ENCODE measurements at regions not wholly inside any gene's neighbourhood (a gene's known extent, or its start where the extent isn't known, plus 50 kb on each side); places are given as distances from the start of the nearest gene placed in this dataset.

DNA sequence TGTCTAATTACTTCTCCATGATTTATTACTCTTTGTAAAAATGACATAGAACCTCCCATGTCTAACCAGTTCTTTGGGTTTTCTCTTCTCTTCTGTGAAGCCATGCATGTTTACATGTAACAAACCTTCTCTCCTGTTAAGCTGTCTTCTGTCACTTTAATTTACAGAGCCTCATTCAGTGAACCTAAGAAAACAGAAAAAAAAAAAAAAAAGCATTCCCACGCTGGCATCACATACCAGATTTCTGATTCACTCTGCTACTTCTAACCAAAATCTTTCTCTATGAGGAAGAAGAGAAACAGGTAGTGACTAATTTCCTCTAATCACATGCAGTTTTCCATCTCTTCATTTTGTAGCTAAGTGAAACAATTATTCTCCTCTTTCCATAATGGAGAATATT is 141.4 kb upstream of the CXADR start (continued):
- TF ChIP-seq, protein P1, sequence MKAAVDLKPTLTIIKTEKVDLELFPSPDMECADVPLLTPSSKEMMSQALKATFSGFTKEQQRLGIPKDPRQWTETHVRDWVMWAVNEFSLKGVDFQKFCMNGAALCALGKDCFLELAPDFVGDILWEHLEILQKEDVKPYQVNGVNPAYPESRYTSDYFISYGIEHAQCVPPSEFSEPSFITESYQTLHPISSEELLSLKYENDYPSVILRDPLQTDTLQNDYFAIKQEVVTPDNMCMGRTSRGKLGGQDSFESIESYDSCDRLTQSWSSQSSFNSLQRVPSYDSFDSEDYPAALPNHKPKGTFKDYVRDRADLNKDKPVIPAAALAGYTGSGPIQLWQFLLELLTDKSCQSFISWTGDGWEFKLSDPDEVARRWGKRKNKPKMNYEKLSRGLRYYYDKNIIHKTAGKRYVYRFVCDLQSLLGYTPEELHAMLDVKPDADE (IDR thresholded peaks at IDR 0.05), result no peak
- TF ChIP-seq NANOG (IDR thresholded peaks at IDR 0.05; ENCODE audit: borderline replicate concordance), result no peak
- no peak for TF ChIP-seq STAT1 (IDR thresholded peaks at IDR 0.05; ENCODE audit: unreplicated experiment)

DNA sequence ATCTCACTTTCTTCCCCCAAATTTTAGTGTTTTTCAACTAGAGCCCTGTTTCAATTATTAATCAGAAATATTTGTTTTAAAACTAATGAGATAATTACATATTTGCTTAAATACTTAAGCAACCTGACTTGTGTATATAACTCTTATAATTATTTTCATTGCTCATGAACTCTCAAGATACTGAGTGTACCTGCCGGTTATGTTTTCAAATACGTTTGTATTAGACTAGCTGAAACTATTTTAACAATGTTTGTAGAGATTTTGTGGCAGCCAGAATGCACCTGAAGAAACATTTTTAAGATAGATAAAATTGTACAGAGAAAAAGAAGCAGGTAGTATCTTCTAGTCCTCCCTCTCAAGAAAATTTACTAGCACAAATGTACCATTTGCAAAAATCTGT is 140.6 kb upstream of the CXADR start:
- H3K9me3 Mint-ChIP-seq, result peaks cover 18% of the 10 kb centered on the region
- no peak for TF ChIP-seq EZH2phosphoT487 (IDR thresholded peaks at IDR 0.05; ENCODE audit: unreplicated experiment)
- TF ChIP-seq, protein P2, sequence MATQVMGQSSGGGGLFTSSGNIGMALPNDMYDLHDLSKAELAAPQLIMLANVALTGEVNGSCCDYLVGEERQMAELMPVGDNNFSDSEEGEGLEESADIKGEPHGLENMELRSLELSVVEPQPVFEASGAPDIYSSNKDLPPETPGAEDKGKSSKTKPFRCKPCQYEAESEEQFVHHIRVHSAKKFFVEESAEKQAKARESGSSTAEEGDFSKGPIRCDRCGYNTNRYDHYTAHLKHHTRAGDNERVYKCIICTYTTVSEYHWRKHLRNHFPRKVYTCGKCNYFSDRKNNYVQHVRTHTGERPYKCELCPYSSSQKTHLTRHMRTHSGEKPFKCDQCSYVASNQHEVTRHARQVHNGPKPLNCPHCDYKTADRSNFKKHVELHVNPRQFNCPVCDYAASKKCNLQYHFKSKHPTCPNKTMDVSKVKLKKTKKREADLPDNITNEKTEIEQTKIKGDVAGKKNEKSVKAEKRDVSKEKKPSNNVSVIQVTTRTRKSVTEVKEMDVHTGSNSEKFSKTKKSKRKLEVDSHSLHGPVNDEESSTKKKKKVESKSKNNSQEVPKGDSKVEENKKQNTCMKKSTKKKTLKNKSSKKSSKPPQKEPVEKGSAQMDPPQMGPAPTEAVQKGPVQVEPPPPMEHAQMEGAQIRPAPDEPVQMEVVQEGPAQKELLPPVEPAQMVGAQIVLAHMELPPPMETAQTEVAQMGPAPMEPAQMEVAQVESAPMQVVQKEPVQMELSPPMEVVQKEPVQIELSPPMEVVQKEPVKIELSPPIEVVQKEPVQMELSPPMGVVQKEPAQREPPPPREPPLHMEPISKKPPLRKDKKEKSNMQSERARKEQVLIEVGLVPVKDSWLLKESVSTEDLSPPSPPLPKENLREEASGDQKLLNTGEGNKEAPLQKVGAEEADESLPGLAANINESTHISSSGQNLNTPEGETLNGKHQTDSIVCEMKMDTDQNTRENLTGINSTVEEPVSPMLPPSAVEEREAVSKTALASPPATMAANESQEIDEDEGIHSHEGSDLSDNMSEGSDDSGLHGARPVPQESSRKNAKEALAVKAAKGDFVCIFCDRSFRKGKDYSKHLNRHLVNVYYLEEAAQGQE (IDR thresholded peaks at IDR 0.05; ENCODE audit: unreplicated experiment), result no peak
- no peak for TF ChIP-seq NANOG (IDR thresholded peaks at IDR 0.05; ENCODE audit: borderline replicate concordance)
- TF ChIP-seq EZH2 (IDR thresholded peaks at IDR 0.05; ENCODE audit: low read depth, unreplicated experiment), result no peak
- H4K20me1 ChIP-seq (replicated peaks; ENCODE audit: insufficient read depth), result no peaks in the 10 kb centered on the region
- H3K9me2 ChIP-seq (ENCODE audit: insufficient read depth), result no peaks in the 10 kb centered on the region
- H3K36me3 Mint-ChIP-seq (ENCODE audit: low read depth), result peaks cover 24% of the 10 kb centered on the region
- H3K4me1 ChIP-seq (ENCODE audit: insufficient read depth), result peaks cover 10% of the 10 kb centered on the region; the same call in 1 of the 2 replicates
- H3K4me3 Mint-ChIP-seq, result no peak overlapping the region
- ATAC-seq, result no peak
- no peak overlapping the region for H3K27ac ChIP-seq (ENCODE audit: low read depth)
- H3K4me1 Mint-ChIP-seq, result peaks cover 29% of the 10 kb centered on the region
- H3K36me3 ChIP-seq (ENCODE audit: insufficient read depth), result no peaks in the 10 kb centered on the region
- no peak overlapping the region for H2AFZ ChIP-seq
- no peaks in the 10 kb centered on the region for H3K79me2 ChIP-seq (replicated peaks; ENCODE audit: insufficient read depth)
- no peak overlapping the region for H3K4me3 ChIP-seq
- H3K4me2 ChIP-seq, result no peak overlapping the region
- H3K27ac Mint-ChIP-seq, result no peak overlapping the region
- no peaks in the 10 kb centered on the region for H3K27me3 Mint-ChIP-seq (ENCODE audit: insufficient read depth, low read depth, poor library complexity)
- no peak for DNase-seq (ENCODE audit: low spot score)
- no peaks in the 10 kb centered on the region for H3K27me3 ChIP-seq (ENCODE audit: insufficient read depth)
- no peaks in the 10 kb centered on the region for H3F3A ChIP-seq (replicated peaks; ENCODE audit: low read depth)

DNA sequence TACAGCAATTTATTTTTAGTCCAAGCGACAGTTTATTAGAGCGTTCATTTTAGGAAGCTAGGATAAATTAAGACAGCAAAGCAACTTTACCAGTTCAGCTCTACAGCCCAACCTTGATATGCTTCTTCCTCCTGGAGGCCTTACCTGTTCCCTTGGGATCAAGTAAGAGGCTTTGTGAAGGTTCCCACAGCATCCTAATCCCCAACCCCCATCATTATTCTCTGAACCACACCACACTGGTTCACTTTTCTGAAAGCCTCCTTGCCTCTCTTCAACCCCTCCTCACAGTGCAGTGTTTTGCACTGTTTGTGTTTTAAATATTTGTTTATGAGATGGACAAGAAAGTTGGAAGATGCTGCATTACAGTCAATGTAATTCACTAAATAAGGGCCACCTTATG is 126.3 kb upstream of the CXADR start:
- 0 out of 2 replicates have a peak overlapping the region, but pooled peaks have one; percentile 11 for H3K4me3 ChIP-seq
- H3K27ac ChIP-seq (ENCODE audit: low read depth), result no peak overlapping the region
- Mint-ChIP-seq H3K36me3 (ENCODE audit: low read depth) (peaks cover 10% of the 10 kb centered on the region; the same call in 2 of the 3 replicates), H3K9me3 (peaks cover 25% of the 10 kb centered on the region), H3K4me1 (peaks cover 15% of the 10 kb centered on the region; the same call in 2 of the 3 replicates), H3K27me3 (ENCODE audit: insufficient read depth, low read depth, poor library complexity) (no peaks in the 10 kb centered on the region), H3K4me3 (peak overlapping the region; percentile 3; the same call in 1 of the 3 replicates), H3K27ac (peak overlapping the region; percentile 89)
- H3K4me2 ChIP-seq, result peak overlapping the region; percentile 34
- no peaks in the 10 kb centered on the region for H3K9me2 ChIP-seq (ENCODE audit: insufficient read depth)
- ATAC-seq, result peak; percentile 93
- no peaks in the 10 kb centered on the region for H3F3A ChIP-seq (replicated peaks; ENCODE audit: low read depth)
- H3K27me3 ChIP-seq (ENCODE audit: insufficient read depth), result no peaks in the 10 kb centered on the region
- no peaks in the 10 kb centered on the region for H4K20me1 ChIP-seq (replicated peaks; ENCODE audit: insufficient read depth)
- H2AFZ ChIP-seq, result peak overlapping the region; percentile 58
- H3K4me1 ChIP-seq (ENCODE audit: insufficient read depth), result peaks cover 10% of the 10 kb centered on the region
- DNase-seq (ENCODE audit: low spot score), result peak; percentile 39
- H3K79me2 ChIP-seq (replicated peaks; ENCODE audit: insufficient read depth), result no peaks in the 10 kb centered on the region
- H3K36me3 ChIP-seq (ENCODE audit: insufficient read depth), result no peaks in the 10 kb centered on the region
- TF ChIP-seq EZH2phosphoT487 (IDR thresholded peaks at IDR 0.05; ENCODE audit: unreplicated experiment) (no peak), ZNF114 (CRISPR knock-in tag; IDR thresholded peaks at IDR 0.05) (no peak), STAT1 (IDR thresholded peaks at IDR 0.05; ENCODE audit: unreplicated experiment) (no peak), JUNB (IDR thresholded peaks at IDR 0.05; ENCODE audit: unreplicated experiment) (no peak), NANOG (IDR thresholded peaks at IDR 0.05; ENCODE audit: borderline replicate concordance) (no peak)
- TF ChIP-seq, protein P1 (IDR thresholded peaks at IDR 0.05), result no peak
- TF ChIP-seq, protein P2 (IDR thresholded peaks at IDR 0.05; ENCODE audit: unreplicated experiment), result no peak

Measured in GM23338 (cell line).